Activated CD4-positive, CD25-positive, alpha-beta regulatory T cell (primary cell): ENCODE measurements at regions not wholly inside any gene's neighbourhood (a gene's known extent, or its start where the extent isn't known, plus 50 kb on each side); places are given as distances from the start of the nearest gene placed in this dataset.

Source experiments
- DNase-seq, 4 experiments: peaks; one replicate each; lab custom pipeline; 2025; lab: John Stamatoyannopoulos, UW

- no peak for DNase-seq
Measured at GRCh38 chr22:27662359-27663301, 138.9 kb downstream of the MN1 start.

GRCh38 chr22:27663812-27664211 lies 137.7 kb downstream of the MN1 start:
- no peak for DNase-seq

GRCh38 chr22:27666272-27666997 lies 135.1 kb downstream of the MN1 start:
- no peak for DNase-seq

GRCh38 chr22:27667121-27667843 lies 134.3 kb downstream of the MN1 start:
- DNase-seq: no peak

- DNase-seq: no peak
Measured at GRCh38 chr22:27668828-27669797, 132.4 kb downstream of the MN1 start.

GRCh38 chr22:27669798-27670599 lies 131.6 kb downstream of the MN1 start:
- DNase-seq: no peak

- no peak for DNase-seq
Measured at GRCh38 chr22:27670701-27671412, 130.7 kb downstream of the MN1 start.

- no peak for DNase-seq
Measured at GRCh38 chr22:27671413-27671935, 130.1 kb downstream of the MN1 start.

GRCh38 chr22:27672721-27673418 lies 128.7 kb downstream of the MN1 start:
- no peak for DNase-seq

- no peak for DNase-seq
Measured at GRCh38 chr22:27673839-27674238, 127.7 kb downstream of the MN1 start.

GRCh38 chr22:27674261-27674923 lies 127.2 kb downstream of the MN1 start:
- no peak for DNase-seq

GRCh38 chr22:27676545-27677213 lies 124.9 kb downstream of the MN1 start:
- no peak for DNase-seq

GRCh38 chr22:27677905-27678458 lies 123.6 kb downstream of the MN1 start:
- DNase-seq: no peak

- no peak for DNase-seq
Measured at GRCh38 chr22:27679176-27679575, 122.4 kb downstream of the MN1 start.

- DNase-seq: no peak
Measured at GRCh38 chr22:27679693-27680488, 121.7 kb downstream of the MN1 start.

- no peak for DNase-seq
Measured at GRCh38 chr22:27680636-27681035, 120.9 kb downstream of the MN1 start.

- no peak for DNase-seq
Measured at GRCh38 chr22:27681037-27681436, 120.5 kb downstream of the MN1 start.
